GM18868 (cell line): ENCODE measurements at regions not wholly inside any gene's neighbourhood (a gene's known extent, or its start where the extent isn't known, plus 50 kb on each side); places are given as distances from the start of the nearest gene placed in this dataset.

Experiments
- ATAC-seq: cut with Tn5 transposase; IDR thresholded peaks from one replicate; pipeline ENCODE4 v1.9.1; 2021; ENCODE audit warnings: mild to moderate bottlenecking, moderate library complexity; ENCODE audit not compliant: unreplicated experiment

DNA sequence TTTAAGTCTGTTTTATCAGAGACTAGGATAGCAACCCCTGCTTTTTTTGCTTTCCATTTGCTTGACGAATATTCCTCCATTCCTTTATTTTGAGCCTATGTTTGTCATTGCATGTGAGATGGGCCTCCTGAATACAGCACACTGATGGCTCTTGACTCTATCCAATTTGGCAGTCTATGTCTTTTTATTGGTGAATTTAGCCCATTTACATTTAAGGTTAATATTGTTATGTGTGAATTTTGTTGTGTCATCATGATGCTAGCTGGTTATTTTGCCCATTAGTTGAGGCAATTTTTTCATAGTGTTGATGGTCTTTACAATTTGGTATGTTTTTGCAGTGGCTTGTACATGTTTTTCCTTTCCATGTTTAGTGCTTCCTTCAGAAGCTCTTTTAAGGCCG, 50.7 kb upstream of the PDE4B start:
- ATAC-seq, result no peak
